Liver (tissue), 8 donors: ENCODE measurements at regions not wholly inside any gene's neighbourhood (a gene's known extent, or its start where the extent isn't known, plus 50 kb on each side); places are given as distances from the start of the nearest gene placed in this dataset.

Experiments used
- DNase-seq: peaks from one replicate; pipeline ENCODE4 v3.0.0-alpha.2; 2017; ENCODE audit warnings: low spot score
- H3K27ac ChIP-seq, 2 donors: one replicate each; pipeline ENCODE4 v1.7.0; 2013; ENCODE audit warnings: inconsistent platforms in 2 of 2, low read length in 2 of 2, control low read depth in 1 of 2, low read depth in 1 of 2, mild to moderate bottlenecking in 1 of 2
- H3K27me3 ChIP-seq, 4 donors: one replicate each; pipeline versions ENCODE4 v1.6.1 to v1.7.0; 2013; ENCODE audit warnings: low read length in 3 of 4, inconsistent platforms in 1 of 4, mild to moderate bottlenecking in 1 of 4, moderate library complexity in 1 of 4; ENCODE audit not compliant: control insufficient read depth in 4 of 4, insufficient read depth in 4 of 4
- H3K36me3 ChIP-seq, 4 donors: one replicate each; pipeline versions ENCODE4 v1.6.1 to v1.7.0; 2013; ENCODE audit warnings: low read length in 3 of 4, mild to moderate bottlenecking in 3 of 4, low read depth in 1 of 4, moderate library complexity in 1 of 4; ENCODE audit not compliant: control insufficient read depth in 4 of 4, insufficient read depth in 3 of 4
- H3K4me1 ChIP-seq, 4 donors: one replicate each; pipeline versions ENCODE4 v1.6.1 to v1.7.0; 2013; ENCODE audit warnings: low read length in 3 of 4, mild to moderate bottlenecking in 3 of 4, moderate library complexity in 1 of 4; ENCODE audit not compliant: control insufficient read depth in 4 of 4, insufficient read depth in 4 of 4
- H3K4me3 ChIP-seq, 3 donors: one replicate each; pipeline versions ENCODE4 v1.6.1 to v1.7.0; 2013; ENCODE audit warnings: low read length in 3 of 3, control low read depth in 1 of 3, low read depth in 1 of 3, mild to moderate bottlenecking in 1 of 3
- H3K9ac ChIP-seq, 2 donors: one replicate each; pipeline ENCODE4 v1.7.0; 2013; ENCODE audit warnings: low read length in 2 of 2, mild to moderate bottlenecking in 2 of 2, moderate library complexity in 2 of 2, control low read depth in 1 of 2, low read depth in 1 of 2
- H3K9me3 ChIP-seq, 4 donors: one replicate each; pipeline versions ENCODE4 v1.6.1 to v1.7.0; 2013; ENCODE audit warnings: low read length in 3 of 4; ENCODE audit not compliant: control insufficient read depth in 4 of 4
- ATF3 ChIP-seq: IDR thresholded peaks from 2 replicates; pipeline ENCODE4 v1.6.1; 2016; ENCODE audit warnings: antibody characterized with exemption
- CTCF ChIP-seq: fragments of 150-350 bp; IDR thresholded peaks from 2 replicates; pipeline ENCODE4 v1.5.1; 2017; ENCODE audit warnings: improper control_type of control experiment, low read depth, low read length; ENCODE audit not compliant: missing input control
- EGR1 ChIP-seq, 2 donors: IDR thresholded peaks; 2 replicates each; pipeline ENCODE4 v1.6.1; 2016 to 2018; ENCODE audit warnings: antibody characterized with exemption in 2 of 2, low read depth in 2 of 2
- FOXA2 ChIP-seq: IDR thresholded peaks from 2 replicates; pipeline ENCODE4 v1.6.1; 2016; ENCODE audit warnings: antibody characterized with exemption
- GABPA ChIP-seq, 2 donors: IDR thresholded peaks in 1 of 2; conservative IDR thresholded peaks in 1 of 2; 2 replicates each; pipeline ENCODE4 v1.6.1; 2016; ENCODE audit warnings: antibody characterized with exemption in 2 of 2, mild to moderate bottlenecking in 1 of 2, moderate library complexity in 1 of 2
- HNF4A ChIP-seq, 2 donors: conservative IDR thresholded peaks; 2 replicates each; pipeline ENCODE4 v1.6.1; 2016; ENCODE audit warnings: antibody characterized with exemption in 2 of 2, mild to moderate bottlenecking in 2 of 2
- HNF4G ChIP-seq: IDR thresholded peaks from 2 replicates; pipeline ENCODE4 v1.6.1; 2016; ENCODE audit warnings: antibody characterized with exemption
- JUND ChIP-seq, 2 donors: IDR thresholded peaks; 2 replicates each; pipeline ENCODE4 v1.6.1; 2016; ENCODE audit warnings: antibody characterized with exemption in 2 of 2
- NR2F2 ChIP-seq: IDR thresholded peaks from 2 replicates; pipeline ENCODE4 v1.6.1; 2016; ENCODE audit warnings: antibody characterized with exemption
- RAD21 ChIP-seq, 2 donors: IDR thresholded peaks; 2 replicates each; pipeline ENCODE4 v1.6.1; 2016; ENCODE audit warnings: antibody characterized with exemption in 2 of 2, mild to moderate bottlenecking in 2 of 2
- REST ChIP-seq: IDR thresholded peaks from 2 replicates; pipeline ENCODE4 v1.6.1; 2016; ENCODE audit warnings: antibody characterized with exemption, mild to moderate bottlenecking
- RXRA ChIP-seq, 2 donors: IDR thresholded peaks; 2 replicates each; pipeline ENCODE4 v1.6.1; 2017 to 2018; ENCODE audit warnings: antibody characterized with exemption in 2 of 2, mild to moderate bottlenecking in 1 of 2
- SP1 ChIP-seq: IDR thresholded peaks from 2 replicates; pipeline ENCODE4 v1.6.1; 2018; ENCODE audit warnings: antibody characterized with exemption, mild to moderate bottlenecking
- TAF1 ChIP-seq: conservative IDR thresholded peaks from 2 replicates; pipeline ENCODE4 v1.6.1; 2016; ENCODE audit warnings: antibody characterized with exemption, mild to moderate bottlenecking
- YY1 ChIP-seq: IDR thresholded peaks from 2 replicates; pipeline ENCODE4 v1.6.1; 2016; ENCODE audit warnings: antibody characterized with exemption, mild to moderate bottlenecking
- WGBS: extraction: QIAGEN DNeasy Blood & Tissue Kit; methylation state at CpG from one replicate; pipeline ENCODE4 v1.1.7; 2013; 5-methylcytosine and 5-hydroxymethylcytosine counted together
- TF ChIP-seq, protein P1 (sequence below): IDR thresholded peaks from 2 replicates; pipeline ENCODE4 v1.6.1; 2016; ENCODE audit warnings: antibody characterized with exemption
- TF ChIP-seq, protein P2 (sequence below): IDR thresholded peaks from 2 replicates; pipeline ENCODE4 v1.6.1; 2016; ENCODE audit warnings: antibody characterized with exemption
- donor health status: healthy.
- donor health status: healthy.
- donor health status: healthy.
- donor health status: healthy.
- donor health status: healthy.

GRCh38 chr7:106514881-106515280, 146.1 kb downstream of the CCDC71L start:
- 72% methylated on average over 3 of the region's 3 CpGs for WGBS
- TF ChIP-seq RXRA (IDR thresholded peaks at IDR 0.05), result no peak
- H3K9me3 ChIP-seq, result no peaks in the 10 kb centered on the region
- H3K4me3 ChIP-seq, result no peak overlapping the region
- no peak overlapping the region for H3K9ac ChIP-seq
- H3K27ac ChIP-seq, result no peak overlapping the region
- peaks cover 0 to 5% (median 5%) of the 10 kb centered on the region in 4 donors for H3K4me1 ChIP-seq
- H3K27me3 ChIP-seq, result no peaks in the 10 kb centered on the region
- no peak for DNase-seq
- no peaks in the 10 kb centered on the region for H3K36me3 ChIP-seq

GRCh38 chr7:106512217-106512616, 148.7 kb downstream of the CCDC71L start:
- TF ChIP-seq, protein P1, sequence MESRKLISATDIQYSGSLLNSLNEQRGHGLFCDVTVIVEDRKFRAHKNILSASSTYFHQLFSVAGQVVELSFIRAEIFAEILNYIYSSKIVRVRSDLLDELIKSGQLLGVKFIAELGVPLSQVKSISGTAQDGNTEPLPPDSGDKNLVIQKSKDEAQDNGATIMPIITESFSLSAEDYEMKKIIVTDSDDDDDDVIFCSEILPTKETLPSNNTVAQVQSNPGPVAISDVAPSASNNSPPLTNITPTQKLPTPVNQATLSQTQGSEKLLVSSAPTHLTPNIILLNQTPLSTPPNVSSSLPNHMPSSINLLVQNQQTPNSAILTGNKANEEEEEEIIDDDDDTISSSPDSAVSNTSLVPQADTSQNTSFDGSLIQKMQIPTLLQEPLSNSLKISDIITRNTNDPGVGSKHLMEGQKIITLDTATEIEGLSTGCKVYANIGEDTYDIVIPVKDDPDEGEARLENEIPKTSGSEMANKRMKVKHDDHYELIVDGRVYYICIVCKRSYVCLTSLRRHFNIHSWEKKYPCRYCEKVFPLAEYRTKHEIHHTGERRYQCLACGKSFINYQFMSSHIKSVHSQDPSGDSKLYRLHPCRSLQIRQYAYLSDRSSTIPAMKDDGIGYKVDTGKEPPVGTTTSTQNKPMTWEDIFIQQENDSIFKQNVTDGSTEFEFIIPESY, result no peak
- TF ChIP-seq SP1 (no peak), CTCF (no peak), RAD21 (IDR thresholded peaks at IDR 0.05) (no peak), EGR1 (IDR thresholded peaks at IDR 0.05; ENCODE audit: low read depth in 2 of 2) (no peak), YY1 (no peak), JUND (IDR thresholded peaks at IDR 0.05) (no peak), FOXA2 (no peak), TAF1 (no peak)
- TF ChIP-seq, protein P2, sequence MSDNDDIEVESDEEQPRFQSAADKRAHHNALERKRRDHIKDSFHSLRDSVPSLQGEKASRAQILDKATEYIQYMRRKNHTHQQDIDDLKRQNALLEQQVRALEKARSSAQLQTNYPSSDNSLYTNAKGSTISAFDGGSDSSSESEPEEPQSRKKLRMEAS, result no peak
- H3K36me3 ChIP-seq, result no peaks in the 10 kb centered on the region
- H3K27me3 ChIP-seq, result no peaks in the 10 kb centered on the region
- H3K9ac ChIP-seq, result no peak overlapping the region
- no peaks in the 10 kb centered on the region for H3K4me1 ChIP-seq
- H3K27ac ChIP-seq, result no peak overlapping the region
- H3K9me3 ChIP-seq, result no peaks in the 10 kb centered on the region
- H3K4me3 ChIP-seq, result no peak overlapping the region
- DNase-seq, result no peak
- 98% methylated on average over 2 of the region's 2 CpGs for WGBS

- TF ChIP-seq YY1 (no peak), RAD21 (IDR thresholded peaks at IDR 0.05) (no peak), ATF3 (no peak), SP1 (no peak), HNF4A (conservative IDR thresholded peaks at IDR 0.05) (no peak), FOXA2 (no peak), GABPA (IDR thresholded peaks at IDR 0.05 in 1 of 2, conservative IDR thresholded peaks at IDR 0.05 in 1 of 2) (no peak), JUND (IDR thresholded peaks at IDR 0.05) (no peak), EGR1 (IDR thresholded peaks at IDR 0.05; ENCODE audit: low read depth in 2 of 2) (no peak), NR2F2 (no peak), REST (no peak), HNF4G (no peak)
- TF ChIP-seq, protein P2, result no peak
- TF ChIP-seq, protein P1, result no peak
- Histone ChIP-seq H3K36me3 (no peaks in the 10 kb centered on the region), H3K4me3 (no peak overlapping the region), H3K4me1 (peaks cover 0 to 19% (median 9%) of the 10 kb centered on the region in 4 donors), H3K27me3 (no peaks in the 10 kb centered on the region), H3K9me3 (no peaks in the 10 kb centered on the region), H3K9ac (no peak overlapping the region), H3K27ac (no peak overlapping the region)
- WGBS, result 88% methylated on average over 1 of the region's 1 CpG
- DNase-seq, result no peak
These were observed 156.3 kb downstream of the CCDC71L start for GRCh38 chr7:106504645-106505044.
